Hematopoietic multipotent progenitor cell treated with erythropoietin and hydrocortisone succinate and interleukin-3 and kit ligand, for 6 days (in vitro differentiated cells): ENCODE measurements at regions not wholly inside any gene's neighbourhood (a gene's known extent, or its start where the extent isn't known, plus 50 kb on each side); places are given as distances from the start of the nearest gene placed in this dataset.
A peak's percentile ranks its signal among the peaks of the same experiment; 100 is the strongest.
"Not testable (repeated sequence)": the region's sequence is repeated elsewhere in the genome, so short reads cannot be mapped to it uniquely, and the experiment has no call there.

Source experiments
- DNase-seq: peaks from one replicate; pipeline ENCODE4 v3.0.0-alpha.2; 2015

DNA sequence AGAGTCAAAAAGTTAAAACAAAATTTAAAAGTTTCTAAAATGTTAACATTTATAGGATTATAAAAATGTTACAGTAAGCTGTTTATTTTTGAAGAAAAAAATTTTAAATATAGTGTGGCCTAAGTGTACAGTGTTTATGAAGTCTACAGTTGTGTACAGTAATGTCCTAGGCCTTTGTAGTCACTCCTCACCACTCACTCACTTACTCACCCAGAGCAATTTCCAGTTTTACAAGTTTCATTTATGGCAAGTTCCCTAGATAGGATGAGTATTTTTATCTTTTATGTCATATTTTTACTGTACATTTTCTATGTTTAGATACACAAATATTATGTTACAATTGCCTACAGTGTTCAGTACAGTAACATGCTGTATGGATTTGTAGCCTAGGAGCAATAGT lies 419.9 kb downstream of the ARL4A start:
- no peak for DNase-seq

DNA sequence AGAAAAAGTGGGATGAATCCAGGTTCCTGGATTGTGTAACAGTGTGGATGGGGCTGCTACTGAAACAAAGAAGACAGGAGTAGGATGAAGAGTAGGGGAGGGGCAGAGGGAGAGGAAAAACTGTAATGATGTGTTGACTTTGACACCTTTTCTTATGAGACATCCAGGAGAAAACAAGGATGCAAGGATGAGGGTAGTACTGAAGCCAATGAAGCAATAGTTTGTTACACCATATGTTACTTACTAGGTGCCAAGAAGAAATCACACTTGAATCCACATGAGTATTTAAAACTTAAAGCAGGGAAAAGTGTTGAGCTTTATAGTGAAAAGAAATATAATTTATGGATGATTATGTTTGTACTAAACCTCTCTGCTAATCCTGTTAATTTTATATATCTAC lies 420.6 kb downstream of the ARL4A start:
- no peak for DNase-seq

- no peak for DNase-seq
These were observed 421.8 kb downstream of the ARL4A start for GRCh38 chr7:13109201-13109600.

DNA sequence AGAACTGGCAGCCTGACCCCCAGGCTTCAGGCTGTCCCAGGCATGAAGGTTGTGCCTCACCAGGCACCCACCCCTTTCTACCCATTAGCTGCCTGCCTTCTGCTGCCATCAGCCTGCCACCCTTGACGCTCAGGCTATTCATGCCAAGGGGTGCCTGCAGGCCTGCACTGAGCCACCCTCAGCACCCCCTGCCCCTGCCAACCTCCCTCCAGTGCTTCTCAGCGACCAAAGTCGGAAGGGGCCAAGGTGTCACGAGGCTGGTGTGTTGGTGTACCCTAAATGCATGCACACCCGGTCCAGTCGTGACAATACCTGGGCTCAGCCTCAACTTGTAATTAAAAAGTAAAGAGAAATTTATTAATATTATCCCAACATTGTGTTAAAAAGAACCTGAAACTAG lies 422.7 kb downstream of the ARL4A start:
- no peak for DNase-seq

DNA sequence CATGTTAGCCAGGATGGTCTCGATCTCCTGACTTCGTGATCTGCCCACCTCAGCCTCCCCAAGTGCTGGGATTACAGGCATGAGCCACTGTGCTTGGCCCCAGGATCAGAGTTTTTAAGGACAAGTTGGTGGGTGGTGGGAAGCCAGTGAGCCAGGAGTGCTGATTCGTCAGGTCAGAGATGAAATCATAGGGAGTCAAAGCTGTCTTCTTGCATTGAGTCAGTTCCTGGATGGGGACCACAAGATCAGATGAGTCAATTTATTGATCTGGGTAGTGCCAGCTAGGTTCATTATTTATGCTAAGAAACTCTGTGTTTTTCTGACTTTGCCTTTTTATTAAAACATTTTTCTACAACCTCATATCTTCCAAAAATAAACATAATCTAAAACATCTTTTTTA lies 423.8 kb downstream of the ARL4A start:
- DNase-seq, result no peak

GRCh38 chr7:13114240-13114639 lies 426.8 kb downstream of the ARL4A start:
- DNase-seq, result not testable (repeated sequence)

DNA sequence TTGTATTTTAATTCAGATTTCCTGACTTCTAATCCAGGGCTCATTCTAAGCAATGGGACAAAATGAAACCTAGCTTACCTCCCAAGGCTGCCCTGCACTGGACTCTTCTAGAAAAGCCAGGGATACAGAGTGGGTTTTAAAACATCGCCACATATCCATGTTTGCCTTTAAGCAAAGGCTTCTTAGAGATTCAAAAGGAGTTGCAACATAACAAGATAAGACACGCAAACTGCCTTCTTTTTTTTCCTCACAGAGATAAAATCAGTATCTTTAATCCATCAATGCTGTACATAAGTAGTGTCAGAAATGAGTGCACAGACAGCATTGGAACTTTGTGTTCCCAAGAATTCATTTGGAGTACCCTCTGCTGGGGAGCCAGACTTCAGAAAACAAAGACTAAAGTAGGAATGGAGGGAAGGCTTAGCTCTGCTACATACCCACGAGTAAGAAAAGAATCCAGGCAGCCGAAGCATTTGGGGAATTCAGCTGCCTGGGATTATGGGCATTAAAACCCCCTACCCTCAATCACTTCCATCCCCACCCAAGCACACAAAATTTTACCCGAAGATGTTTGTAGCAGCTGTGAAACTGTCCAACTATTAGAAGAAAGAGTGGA lies 427.8 kb downstream of the ARL4A start:
- DNase-seq, result peak; percentile 26

DNA sequence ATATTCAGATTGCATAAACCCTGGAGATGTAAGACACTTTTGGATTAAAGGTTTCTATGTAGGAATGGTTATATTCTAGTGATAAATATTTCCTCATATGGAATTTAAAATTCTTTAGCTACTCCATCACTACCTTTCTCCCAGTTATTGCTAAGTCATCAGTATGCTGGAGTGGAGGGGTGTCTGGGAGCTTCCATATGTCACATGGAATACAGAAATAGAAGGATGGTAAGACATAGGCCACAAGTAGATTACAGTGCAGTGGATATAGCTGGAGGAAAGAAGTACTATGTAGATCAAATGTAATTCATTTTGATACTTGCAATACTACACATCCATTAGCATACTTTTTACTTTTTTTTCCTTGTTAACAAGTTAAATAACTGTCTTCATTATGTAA lies 428.4 kb downstream of the ARL4A start:
- no peak for DNase-seq

DNA sequence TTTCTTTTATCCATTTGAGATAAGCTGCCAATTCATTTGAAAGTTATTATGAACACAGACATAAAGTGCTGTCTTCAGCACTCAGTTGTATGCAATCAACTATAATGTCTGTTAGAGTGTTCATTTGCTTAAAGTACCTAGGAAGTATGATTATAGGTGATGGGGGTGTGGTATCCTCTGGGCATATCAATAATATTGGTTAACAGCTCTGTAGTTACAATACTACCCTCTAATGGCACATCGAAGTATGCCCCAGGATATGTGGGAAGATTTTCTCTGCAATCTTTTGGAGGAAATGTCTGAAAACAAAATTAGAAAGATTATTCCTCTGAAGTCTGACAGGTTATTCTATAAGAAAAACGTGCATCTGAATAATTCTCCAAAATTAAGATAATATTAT lies 429.7 kb downstream of the ARL4A start:
- DNase-seq, result peak; percentile 32

GRCh38 chr7:13117592-13117991 lies 430.2 kb downstream of the ARL4A start:
- DNase-seq, result no peak

DNA sequence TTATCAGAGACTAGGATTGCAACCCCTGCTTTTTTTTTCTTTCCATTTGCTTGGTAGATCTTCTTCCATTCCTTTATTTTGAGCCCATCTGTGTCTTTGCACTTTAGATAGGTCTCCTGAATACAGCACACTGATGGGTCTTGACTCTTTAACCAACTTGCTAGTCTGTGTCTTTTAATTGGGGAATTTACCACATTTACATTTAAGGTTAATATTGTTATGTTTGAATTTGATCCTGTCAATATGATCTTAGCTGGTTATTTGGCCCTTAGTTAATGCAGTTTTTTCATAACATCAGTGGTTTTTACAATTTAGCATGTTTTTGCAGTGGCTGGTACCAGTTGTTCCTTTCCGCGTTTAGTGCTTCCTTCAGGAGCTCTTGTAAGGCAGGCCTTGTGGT lies 437.2 kb downstream of the ARL4A start:
- not testable (repeated sequence) for DNase-seq

DNA sequence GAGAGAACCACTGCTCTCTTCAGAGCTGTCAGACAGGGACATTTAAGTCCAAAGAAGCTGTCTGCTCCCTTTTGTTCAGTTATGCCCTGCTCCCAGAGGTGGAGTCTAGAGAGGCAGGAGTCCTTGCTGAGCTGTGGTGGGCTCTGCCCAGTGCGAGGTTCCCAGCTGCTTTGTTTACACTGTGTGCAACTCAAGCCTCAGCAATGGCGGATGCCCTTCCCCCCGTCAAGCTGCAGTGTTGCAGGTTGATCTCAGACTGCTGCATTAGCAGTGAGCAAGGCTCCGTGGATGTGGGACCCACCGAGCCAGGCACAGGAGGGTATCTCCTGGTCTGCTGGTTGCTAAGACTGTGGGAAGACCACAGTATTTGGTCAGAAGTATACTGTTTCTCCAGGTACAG lies 438.9 kb downstream of the ARL4A start:
- no peak for DNase-seq

GRCh38 chr7:13130321-13130720 lies 442.9 kb downstream of the ARL4A start:
- DNase-seq, result no peak

DNA sequence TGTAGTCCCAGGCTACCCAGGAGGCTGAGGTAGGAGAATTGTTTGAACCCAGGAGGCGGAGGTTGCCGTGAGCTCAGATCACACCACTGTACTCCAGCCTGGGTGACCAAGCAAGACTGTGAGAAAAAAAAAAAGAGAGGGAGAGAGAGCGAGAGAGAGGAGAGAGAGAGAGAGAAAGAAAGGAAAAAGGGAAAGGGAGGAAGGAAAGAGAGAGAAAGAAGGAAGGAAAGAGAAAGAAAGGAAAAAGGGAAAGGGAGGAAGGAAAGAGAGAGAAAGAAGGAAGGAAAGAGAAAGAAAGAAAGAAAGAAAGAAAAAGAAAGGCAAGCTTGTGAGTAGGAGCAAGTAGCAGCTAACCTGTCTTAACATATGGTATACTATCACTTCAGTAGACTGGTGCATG lies 443.5 kb downstream of the ARL4A start:
- not testable (repeated sequence) for DNase-seq

- no peak for DNase-seq
These were observed 444.9 kb downstream of the ARL4A start for GRCh38 chr7:13132314-13132713.

- DNase-seq, result not testable (repeated sequence)
These were observed 448.9 kb downstream of the ARL4A start for GRCh38 chr7:13136345-13136744.

- peak; percentile 4 for DNase-seq
These were observed 452.0 kb downstream of the ARL4A start for GRCh38 chr7:13139436-13139835.

- no peak for DNase-seq
These were observed 457.2 kb downstream of the ARL4A start for GRCh38 chr7:13144673-13145072.

- DNase-seq, result no peak
These were observed 461.1 kb downstream of the ARL4A start for GRCh38 chr7:13148548-13148947.

GRCh38 chr7:13151978-13152377 lies 464.5 kb downstream of the ARL4A start:
- no peak for DNase-seq

- DNase-seq, result no peak
These were observed 465.3 kb downstream of the ARL4A start for GRCh38 chr7:13152755-13153154.

DNA sequence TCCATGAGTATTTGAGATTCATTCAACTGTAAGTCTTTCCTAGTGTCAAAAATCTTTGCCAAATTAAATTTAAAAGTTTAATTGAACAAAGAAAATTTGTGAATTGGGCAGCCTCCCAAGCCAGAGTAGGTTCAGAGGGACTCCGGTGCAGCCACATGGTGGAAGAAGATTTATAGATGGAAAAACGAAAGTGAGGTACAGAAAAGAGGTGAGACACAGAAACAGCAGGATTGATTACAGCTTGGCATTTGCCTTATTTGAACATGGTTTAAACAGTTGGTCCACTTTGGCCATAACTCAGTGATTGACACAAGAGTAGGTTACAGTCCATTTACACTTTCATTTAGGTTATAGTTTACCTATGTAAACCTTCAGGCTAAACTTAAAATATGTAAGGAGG lies 465.8 kb downstream of the ARL4A start:
- no peak for DNase-seq

GRCh38 chr7:13153742-13154141 lies 466.3 kb downstream of the ARL4A start:
- no peak for DNase-seq

- DNase-seq, result no peak
These were observed 467.8 kb downstream of the ARL4A start for GRCh38 chr7:13155188-13155587.

- no peak for DNase-seq
These were observed 471.6 kb downstream of the ARL4A start for GRCh38 chr7:13159003-13159402.
